Tibial nerve (tissue), 4 donors: ENCODE measurements at regions not wholly inside any gene's neighbourhood (a gene's known extent, or its start where the extent isn't known, plus 50 kb on each side); places are given as distances from the start of the nearest gene placed in this dataset.
"Not testable (repeated sequence)": the region's sequence is repeated elsewhere in the genome, so short reads cannot be mapped to it uniquely, and the experiment has no call there.

Source experiments
- DNase-seq, 2 donors: peaks; one replicate each; pipeline ENCODE4 v3.0.0-alpha.2; 2019; ENCODE audit warnings: low spot score in 2 of 2
- H3K27ac ChIP-seq, 4 donors: fragments of 200-600 bp; sonication (generic) in 3 of 4; one replicate each; pipeline ENCODE4 v1.5.1; 2017 to 2019; ENCODE audit warnings: mild to moderate bottlenecking in 1 of 4
- H3K27me3 ChIP-seq, 2 donors: fragments of 200-600 bp; sonication (generic) in 1 of 2; one replicate each; pipeline versions ENCODE4 v1.5.1 to v1.6.0; 2017 to 2019
- H3K36me3 ChIP-seq, 3 donors: fragments of 200-600 bp; sonication (generic); one replicate each; pipeline ENCODE4 v1.5.1; 2018 to 2019
- H3K4me1 ChIP-seq, 4 donors: fragments of 200-600 bp; sonication (generic) in 3 of 4; one replicate each; pipeline ENCODE4 v1.5.1; 2017 to 2019
- H3K4me3 ChIP-seq, 4 donors: fragments of 200-600 bp; sonication (generic) in 3 of 4; one replicate each; pipeline ENCODE4 v1.5.1; 2017 to 2019; ENCODE audit warnings: mild to moderate bottlenecking in 1 of 4, moderate library complexity in 1 of 4
- H3K9me3 ChIP-seq, 4 donors: fragments of 200-600 bp; sonication (generic) in 3 of 4; one replicate each; pipeline ENCODE4 v1.5.1; 2017 to 2019
- EP300 ChIP-seq, 2 donors: sonication (generic); formaldehyde crosslinking; IDR thresholded peaks; one replicate each; pipeline ENCODE4 v1.6.1; 2017; ENCODE audit warnings: antibody characterized with exemption in 2 of 2, mild to moderate bottlenecking in 1 of 2
- POLR2A ChIP-seq, 2 donors: fragments of 450-650 bp; IDR thresholded peaks; one replicate each; pipeline ENCODE4 v1.6.1; 2017; ENCODE audit warnings: antibody characterized with exemption in 2 of 2, mild to moderate bottlenecking in 2 of 2, moderate library complexity in 2 of 2
- WGBS, 2 donors: methylation state at CpG; one replicate each; pipeline ENCODE4 v1.1.5; 2018; 5-methylcytosine and 5-hydroxymethylcytosine counted together
- TF ChIP-seq, protein P1 (sequence below), 5 experiments: fragments of 200-600 bp in 3 of 5; fragments of 450-650 bp in 2 of 5; sonication (generic) in 3 of 5; IDR thresholded peaks; one replicate each; pipeline ENCODE4 v1.5.1; 2016 to 2019; ENCODE audit warnings: antibody characterized with exemption in 5 of 5, mild to moderate bottlenecking in 3 of 5, moderate library complexity in 2 of 5

DNA sequence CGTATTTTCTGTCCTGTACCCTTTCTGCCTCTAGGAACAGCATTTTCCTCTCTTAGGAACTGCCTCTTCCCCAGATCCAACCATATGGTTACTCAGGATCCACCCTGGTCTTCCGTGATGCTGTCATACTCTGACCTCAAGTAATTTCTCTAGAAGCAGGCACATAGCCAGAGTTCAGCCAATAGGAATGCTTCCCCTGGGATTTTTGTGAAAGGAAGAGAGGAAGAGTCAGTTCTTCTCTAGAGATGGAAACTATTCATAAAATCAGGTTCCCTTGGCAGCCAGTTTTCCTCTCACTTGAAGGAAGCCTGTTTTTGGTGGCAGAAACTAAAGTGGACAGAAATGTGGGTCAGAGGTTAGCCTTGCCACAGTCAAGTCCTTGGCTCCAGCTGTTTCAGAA lies 400.1 kb upstream of the PCSK5 start:
- 57 to 59% methylated on average over 2 of the region's 2 CpGs for WGBS, 2 donors
- no peaks in the 10 kb centered on the region for H3K9me3 ChIP-seq
- no peaks in the 10 kb centered on the region for H3K36me3 ChIP-seq
- H3K4me1 ChIP-seq: peaks cover 0 to 27% (median 0%) of the 10 kb centered on the region in 4 donors
- H3K27ac ChIP-seq: peak overlapping the region in 1 of 4 donors; percentile 60
- peak in 1 of 2 donors; percentile 62 for DNase-seq
- TF ChIP-seq POLR2A (IDR thresholded peaks at IDR 0.05) (no peak), EP300 (IDR thresholded peaks at IDR 0.05) (peak in 1 of 2 donors; percentile 73)
- H3K27me3 ChIP-seq: no peaks in the 10 kb centered on the region
- no peak overlapping the region for H3K4me3 ChIP-seq

DNA sequence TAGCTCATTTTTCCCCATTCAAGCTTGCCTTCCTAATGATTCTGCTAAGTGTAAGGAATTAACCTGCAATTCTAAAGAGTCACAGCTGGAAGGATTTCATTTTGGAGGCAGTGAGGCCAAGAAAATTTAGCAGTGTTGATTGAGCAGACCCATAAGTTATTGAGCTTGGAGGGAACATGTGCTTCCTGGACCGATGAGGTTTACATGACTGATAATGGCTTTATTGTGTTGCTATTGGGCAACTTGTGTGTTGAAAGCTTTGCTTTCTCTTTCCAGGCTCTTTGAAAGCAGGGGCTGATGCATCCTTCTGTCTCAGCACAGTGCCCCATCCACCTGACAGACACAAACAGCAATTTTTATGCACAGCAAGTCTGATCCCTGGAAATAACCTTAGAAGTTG lies 398.9 kb upstream of the PCSK5 start:
- Histone ChIP-seq H3K4me3 (no peak overlapping the region), H3K27ac (no peak overlapping the region), H3K36me3 (no peaks in the 10 kb centered on the region), H3K9me3 (no peaks in the 10 kb centered on the region), H3K4me1 (peaks cover 0 to 27% (median 0%) of the 10 kb centered on the region in 4 donors), H3K27me3 (no peaks in the 10 kb centered on the region)
- WGBS, 2 donors: 19 to 28% methylated on average over 1 of the region's 1 CpG
- TF ChIP-seq EP300 (IDR thresholded peaks at IDR 0.05) (peak in 1 of 2 donors; percentile 28), POLR2A (IDR thresholded peaks at IDR 0.05) (no peak)
- no peak for DNase-seq

DNA sequence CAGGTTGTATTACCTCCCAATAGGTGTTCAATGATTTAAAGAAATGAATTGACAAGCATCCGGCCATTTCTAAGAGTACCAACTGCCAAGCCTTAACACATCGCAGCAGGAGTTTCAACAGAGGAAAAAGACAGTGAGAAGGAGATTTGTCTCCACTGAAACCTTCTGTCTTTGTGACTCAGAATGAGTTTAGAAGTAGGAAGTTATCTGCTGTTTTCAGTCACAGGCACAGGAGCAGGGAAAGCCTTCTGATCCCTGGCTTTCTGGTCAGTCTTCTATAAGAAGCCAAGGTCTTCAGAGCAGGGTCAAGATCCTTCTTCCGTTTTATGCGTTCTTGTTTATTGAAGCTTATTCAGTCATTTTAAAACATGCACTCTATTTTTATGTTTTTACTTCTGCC lies 390.7 kb upstream of the PCSK5 start:
- H3K27ac ChIP-seq: no peak overlapping the region
- TF ChIP-seq EP300 (IDR thresholded peaks at IDR 0.05): no peak
- TF ChIP-seq, protein P1, sequence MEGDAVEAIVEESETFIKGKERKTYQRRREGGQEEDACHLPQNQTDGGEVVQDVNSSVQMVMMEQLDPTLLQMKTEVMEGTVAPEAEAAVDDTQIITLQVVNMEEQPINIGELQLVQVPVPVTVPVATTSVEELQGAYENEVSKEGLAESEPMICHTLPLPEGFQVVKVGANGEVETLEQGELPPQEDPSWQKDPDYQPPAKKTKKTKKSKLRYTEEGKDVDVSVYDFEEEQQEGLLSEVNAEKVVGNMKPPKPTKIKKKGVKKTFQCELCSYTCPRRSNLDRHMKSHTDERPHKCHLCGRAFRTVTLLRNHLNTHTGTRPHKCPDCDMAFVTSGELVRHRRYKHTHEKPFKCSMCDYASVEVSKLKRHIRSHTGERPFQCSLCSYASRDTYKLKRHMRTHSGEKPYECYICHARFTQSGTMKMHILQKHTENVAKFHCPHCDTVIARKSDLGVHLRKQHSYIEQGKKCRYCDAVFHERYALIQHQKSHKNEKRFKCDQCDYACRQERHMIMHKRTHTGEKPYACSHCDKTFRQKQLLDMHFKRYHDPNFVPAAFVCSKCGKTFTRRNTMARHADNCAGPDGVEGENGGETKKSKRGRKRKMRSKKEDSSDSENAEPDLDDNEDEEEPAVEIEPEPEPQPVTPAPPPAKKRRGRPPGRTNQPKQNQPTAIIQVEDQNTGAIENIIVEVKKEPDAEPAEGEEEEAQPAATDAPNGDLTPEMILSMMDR (IDR thresholded peaks at IDR 0.05): no peak
- TF ChIP-seq POLR2A (IDR thresholded peaks at IDR 0.05): no peak
- H3K4me1 ChIP-seq: peaks cover 0 to 9% (median 0%) of the 10 kb centered on the region in 4 donors
- no peak overlapping the region for H3K4me3 ChIP-seq
- no peaks in the 10 kb centered on the region for H3K9me3 ChIP-seq
- DNase-seq: no peak
- 55 to 62% methylated on average over 4 of the region's 4 CpGs for WGBS, 2 donors
- no peaks in the 10 kb centered on the region for H3K27me3 ChIP-seq
- no peaks in the 10 kb centered on the region for H3K36me3 ChIP-seq

DNA sequence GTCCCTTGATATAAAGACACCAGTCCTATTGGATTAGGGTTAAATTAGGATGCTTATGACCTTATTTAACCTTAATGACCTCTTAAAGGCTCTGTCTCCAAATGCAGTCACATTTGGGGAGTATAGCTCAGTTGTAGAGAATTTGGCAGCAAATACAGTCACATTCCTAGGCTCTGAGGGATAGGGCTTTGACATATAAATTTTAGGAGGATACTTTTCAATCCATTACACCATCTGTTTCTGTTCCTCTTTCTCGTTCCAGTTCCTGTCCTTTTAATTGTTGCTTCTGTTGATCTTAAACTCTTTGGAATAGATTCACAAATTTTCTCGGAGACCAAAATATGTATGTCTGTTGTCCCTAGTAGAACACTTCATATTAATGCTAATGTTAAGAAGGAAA lies 390.0 kb upstream of the PCSK5 start:
- WGBS, 2 donors: 20 to 46% methylated on average over 2 of the region's 2 CpGs
- no peaks in the 10 kb centered on the region for H3K27me3 ChIP-seq
- no peak overlapping the region for H3K27ac ChIP-seq
- H3K9me3 ChIP-seq: no peaks in the 10 kb centered on the region
- DNase-seq: no peak
- peaks cover 0 to 9% (median 0%) of the 10 kb centered on the region in 4 donors for H3K4me1 ChIP-seq
- H3K36me3 ChIP-seq: no peaks in the 10 kb centered on the region
- TF ChIP-seq, protein P1 (IDR thresholded peaks at IDR 0.05): no peak
- TF ChIP-seq POLR2A (IDR thresholded peaks at IDR 0.05) (no peak), EP300 (IDR thresholded peaks at IDR 0.05) (no peak)
- H3K4me3 ChIP-seq: no peak overlapping the region

DNA sequence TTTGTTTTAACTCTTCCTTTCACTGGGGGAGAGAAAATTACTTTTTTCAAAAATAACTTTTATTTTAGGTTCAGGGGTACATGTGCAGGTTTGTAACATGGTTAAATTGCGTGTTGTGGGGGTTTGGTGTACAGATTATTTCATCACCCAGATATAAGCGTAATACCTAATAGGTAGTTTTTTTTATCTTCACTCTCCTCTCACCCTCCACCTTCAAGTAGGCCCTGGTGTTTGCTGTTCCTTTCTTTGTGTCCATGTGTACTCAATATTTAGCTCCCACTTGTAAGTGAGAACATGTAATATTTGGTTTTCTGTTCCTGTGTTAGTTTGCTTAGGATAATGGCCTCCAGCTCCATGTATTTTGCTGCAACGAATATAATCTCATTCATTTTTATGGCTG lies 389.5 kb upstream of the PCSK5 start:
- WGBS, 2 donors: 88 to 91% methylated on average over 3 of the region's 3 CpGs

DNA sequence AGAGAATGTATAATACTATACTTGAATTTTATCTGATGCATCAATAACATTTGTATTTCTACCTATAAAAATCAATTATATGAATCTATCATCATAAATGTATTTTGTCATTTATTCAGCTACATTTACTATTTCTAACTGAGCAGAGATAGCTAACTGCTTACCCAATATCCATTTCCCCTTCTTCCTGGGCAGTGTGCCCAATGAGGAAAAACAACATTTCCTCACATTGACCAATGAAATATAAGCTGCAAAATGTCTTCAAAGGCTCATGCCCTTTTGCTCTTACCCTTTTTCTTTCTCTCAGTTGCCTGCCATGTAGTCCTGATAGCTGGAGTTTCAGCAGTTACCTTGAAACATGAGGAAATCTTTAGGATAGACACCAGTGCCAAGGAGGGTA lies 385.8 kb upstream of the PCSK5 start:
- peaks cover 0 to 9% (median 0%) of the 10 kb centered on the region in 4 donors for H3K4me1 ChIP-seq
- H3K27ac ChIP-seq: no peak overlapping the region
- no peaks in the 10 kb centered on the region for H3K27me3 ChIP-seq
- H3K4me3 ChIP-seq: no peak overlapping the region
- no peaks in the 10 kb centered on the region for H3K36me3 ChIP-seq
- peaks cover 0 to 6% (median 0%) of the 10 kb centered on the region in 4 donors for H3K9me3 ChIP-seq
- TF ChIP-seq POLR2A (IDR thresholded peaks at IDR 0.05): no peak
- peak in 1 of 2 donors; percentile 40 for TF ChIP-seq EP300 (IDR thresholded peaks at IDR 0.05)
- TF ChIP-seq, protein P1 (IDR thresholded peaks at IDR 0.05): no peak
- DNase-seq: peak in 1 of 2 donors; percentile 54

More for the DNA sequence above, 389.5 kb upstream of the PCSK5 start:
- H3K36me3 ChIP-seq, DNase-seq, H3K9me3 ChIP-seq, H3K4me1 ChIP-seq, H3K4me3 ChIP-seq, H3K27me3 ChIP-seq, H3K27ac ChIP-seq: not testable (repeated sequence)

DNA sequence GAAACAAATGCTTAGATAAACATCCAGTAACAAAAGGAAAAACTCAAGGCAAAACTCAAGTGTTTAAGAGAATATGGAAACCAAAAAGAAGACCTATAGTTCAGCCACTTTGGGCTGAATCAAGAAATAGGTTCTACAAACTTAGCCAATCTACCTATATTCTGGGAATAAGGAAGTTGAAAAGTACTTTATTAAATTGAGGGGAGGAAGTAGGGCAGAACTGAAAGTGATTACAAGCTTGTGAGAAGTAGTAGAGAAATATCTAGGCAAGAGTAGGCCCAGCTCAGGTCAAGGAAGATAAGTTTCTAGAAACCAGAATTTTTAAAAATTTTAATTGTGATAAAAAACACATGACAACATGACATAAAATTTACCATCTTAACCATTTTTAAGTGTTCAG lies 384.8 kb upstream of the PCSK5 start:
- no peaks in the 10 kb centered on the region for H3K27me3 ChIP-seq
- no peak for DNase-seq
- peaks cover 0 to 6% (median 0%) of the 10 kb centered on the region in 4 donors for H3K9me3 ChIP-seq
- TF ChIP-seq EP300 (IDR thresholded peaks at IDR 0.05) (no peak), POLR2A (IDR thresholded peaks at IDR 0.05) (no peak)
- TF ChIP-seq, protein P1 (IDR thresholded peaks at IDR 0.05): no peak
- no peak overlapping the region for H3K4me3 ChIP-seq
- H3K36me3 ChIP-seq: no peaks in the 10 kb centered on the region
- no peak overlapping the region for H3K27ac ChIP-seq
- peaks cover 0 to 9% (median 0%) of the 10 kb centered on the region in 4 donors for H3K4me1 ChIP-seq
